Peyer's patch (tissue), 4 donors: ENCODE measurements at regions not wholly inside any gene's neighbourhood (a gene's known extent, or its start where the extent isn't known, plus 50 kb on each side); places are given as distances from the start of the nearest gene placed in this dataset.

Source experiments
- CTCF ChIP-seq, 6 experiments: fragments of 450-650 bp in 4 of 6; fragments of 200-600 bp in 2 of 6; sonication (generic) in 1 of 6; IDR thresholded peaks; one replicate each; pipeline ENCODE4 v1.5.1; 2017 to 2019; ENCODE audit warnings: antibody characterized with exemption in 6 of 6, mild to moderate bottlenecking in 3 of 6, moderate library complexity in 1 of 6
- POLR2A ChIP-seq, 2 donors: fragments of 450-650 bp; IDR thresholded peaks; one replicate each; pipeline ENCODE4 v1.5.1; 2017; ENCODE audit warnings: antibody characterized with exemption in 2 of 2, mild to moderate bottlenecking in 2 of 2, moderate library complexity in 2 of 2

GRCh38 chr10:95125582-95125981, 56.3 kb upstream of the CYP2C8 start:
- no peak for TF ChIP-seq POLR2A (IDR thresholded peaks at IDR 0.05)
- no peak for TF ChIP-seq CTCF (IDR thresholded peaks at IDR 0.05)
